Occipital lobe (tissue), 1 donor: ENCODE measurements at regions not wholly inside any gene's neighbourhood (a gene's known extent, or its start where the extent isn't known, plus 50 kb on each side); places are given as distances from the start of the nearest gene placed in this dataset.
"Not testable (repeated sequence)": the region's sequence is repeated elsewhere in the genome, so short reads cannot be mapped to it uniquely, and the experiment has no call there.

Experiments used
- DNase-seq: peaks from one replicate; lab custom pipeline; 2025; lab: John Stamatoyannopoulos, UW

DNA sequence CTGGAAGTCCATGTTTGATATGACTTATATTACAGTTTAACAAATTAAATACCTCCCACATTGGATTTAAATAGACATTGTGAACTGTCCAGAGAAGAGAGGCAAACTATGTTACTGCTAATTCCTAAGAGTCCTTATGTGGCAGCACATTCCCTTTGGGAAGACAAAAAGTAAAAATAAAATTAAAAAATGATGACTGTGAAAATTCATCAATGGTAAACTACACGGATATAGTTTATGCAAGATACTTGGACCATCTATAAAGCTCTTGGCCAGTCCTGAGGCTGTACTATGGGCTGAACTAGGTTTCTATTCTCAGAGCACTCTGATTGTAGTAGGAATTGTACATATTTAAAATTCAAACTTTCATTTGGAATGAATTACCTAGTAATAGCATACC, 206.4 kb downstream of the LRRK2 start:
- DNase-seq, result no peak

DNA sequence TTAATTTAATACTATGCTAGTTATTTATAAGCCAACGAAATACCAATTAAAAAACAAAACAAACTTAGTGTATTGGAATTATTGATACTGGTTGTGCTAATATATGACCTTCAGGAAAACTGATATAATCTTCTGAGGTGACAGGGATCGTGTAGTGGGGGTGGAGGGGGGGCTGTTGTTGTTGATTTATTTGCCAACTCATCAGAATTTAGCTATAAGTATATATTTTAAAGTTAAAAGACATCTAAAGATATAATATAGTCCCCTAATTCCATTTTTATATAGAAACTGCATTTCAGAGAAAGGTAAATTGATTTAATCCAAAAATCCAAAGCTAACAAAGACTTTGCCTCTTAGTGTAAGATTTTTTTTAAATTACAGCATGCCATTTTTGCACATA, 210.5 kb downstream of the LRRK2 start:
- DNase-seq, result no peak

GRCh38 chr12:40435951-40436350, 211.2 kb downstream of the LRRK2 start:
- no peak for DNase-seq

GRCh38 chr12:40436564-40436963, 211.8 kb downstream of the LRRK2 start:
- no peak for DNase-seq

DNA sequence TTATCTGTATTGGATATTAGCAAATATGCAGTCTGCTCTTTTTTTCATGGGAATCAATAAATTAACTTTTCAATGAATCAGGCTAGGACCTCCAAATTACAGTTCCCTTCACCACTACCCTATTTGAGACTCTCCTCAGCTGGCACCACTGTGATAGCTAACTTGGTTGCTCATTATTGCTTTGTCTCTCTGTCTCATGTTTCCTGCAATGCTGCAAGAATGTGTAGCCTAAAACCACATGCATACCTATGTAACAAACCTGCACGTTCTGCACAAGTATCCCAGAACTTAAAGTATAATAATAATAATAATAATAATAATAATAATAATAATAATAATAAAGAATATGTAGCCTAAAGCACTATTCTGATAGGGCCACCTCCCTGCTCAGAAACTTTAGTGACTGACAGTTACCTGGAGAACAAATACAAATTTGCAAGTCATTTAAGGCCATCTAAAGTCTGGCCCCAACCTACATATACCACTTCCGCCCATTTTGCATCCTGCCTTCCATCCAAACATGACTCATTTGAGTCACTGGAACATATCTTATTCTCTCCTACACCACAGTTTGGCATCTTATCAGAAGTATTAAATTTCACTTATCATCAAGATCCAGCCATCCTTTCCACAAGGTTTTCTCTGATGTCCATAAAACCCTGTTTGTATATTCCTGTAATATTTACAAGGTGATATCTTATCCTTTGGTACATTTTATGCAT, 215.1 kb downstream of the LRRK2 start:
- no peak for DNase-seq

GRCh38 chr12:40444174-40444573, 219.4 kb downstream of the LRRK2 start:
- no peak for DNase-seq

GRCh38 chr12:40446385-40446784, 221.6 kb downstream of the LRRK2 start:
- no peak for DNase-seq

DNA sequence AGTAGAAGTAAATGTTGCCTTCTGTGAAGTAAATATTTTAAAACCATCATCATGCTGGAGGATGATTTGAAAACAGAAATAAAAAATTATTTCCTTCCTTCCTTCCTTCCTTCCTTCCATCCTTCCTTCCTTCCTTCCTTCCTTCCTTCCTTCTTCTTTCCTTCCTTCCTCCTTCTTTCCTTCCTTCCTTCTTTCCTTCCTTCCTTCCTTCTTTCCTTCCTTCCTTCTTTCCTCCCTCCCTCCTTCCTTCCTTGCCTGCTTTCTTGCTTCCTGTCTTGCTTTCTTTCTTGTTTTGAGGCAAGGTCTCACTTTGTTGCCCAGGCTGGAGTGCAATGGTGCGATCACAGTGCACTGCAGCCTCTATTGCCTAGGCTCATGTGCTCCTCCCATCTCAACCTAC, 223.7 kb downstream of the LRRK2 start:
- DNase-seq, result not testable (repeated sequence)

DNA sequence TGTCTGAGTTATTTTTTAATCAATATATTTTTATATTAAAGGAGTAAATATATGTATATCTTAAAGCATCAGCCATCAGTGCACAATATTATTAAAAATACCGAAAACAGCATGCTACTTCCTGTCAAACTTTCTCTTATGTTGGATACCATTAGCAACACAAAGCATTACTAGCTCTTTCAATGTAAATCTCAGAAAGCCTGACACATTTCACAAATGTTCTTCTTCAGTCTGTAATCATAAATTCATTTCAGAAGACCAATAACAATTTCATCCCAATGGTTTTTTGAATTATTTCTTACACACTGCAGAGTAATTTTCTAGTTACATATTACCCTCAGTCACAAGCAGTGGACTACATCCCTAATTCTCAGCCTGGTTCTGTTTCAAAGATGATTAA, 226.9 kb downstream of the LRRK2 start:
- DNase-seq, result no peak

DNA sequence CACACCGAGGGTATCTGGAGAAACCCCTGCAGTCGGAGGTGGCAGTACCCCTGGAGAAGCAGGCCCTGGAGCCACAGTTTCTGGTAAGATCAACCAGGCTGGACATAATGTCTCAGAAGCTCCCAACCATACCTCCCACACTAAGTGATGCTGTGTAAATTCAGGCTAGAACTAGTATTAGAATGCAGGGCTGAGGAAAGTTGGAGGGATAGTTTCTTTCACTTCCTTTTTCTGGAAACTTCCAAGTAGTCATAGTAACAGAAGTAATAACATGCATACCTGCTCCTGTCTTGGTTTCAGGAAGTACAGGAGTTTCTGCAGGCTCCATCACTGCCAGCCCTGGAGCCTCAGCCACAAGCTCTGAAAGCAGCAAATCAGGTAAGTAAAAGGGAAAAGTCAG, 228.1 kb upstream of the CNTN1 start:
- DNase-seq, result no peak

GRCh38 chr12:40469736-40470135, 222.5 kb upstream of the CNTN1 start:
- no peak for DNase-seq

DNA sequence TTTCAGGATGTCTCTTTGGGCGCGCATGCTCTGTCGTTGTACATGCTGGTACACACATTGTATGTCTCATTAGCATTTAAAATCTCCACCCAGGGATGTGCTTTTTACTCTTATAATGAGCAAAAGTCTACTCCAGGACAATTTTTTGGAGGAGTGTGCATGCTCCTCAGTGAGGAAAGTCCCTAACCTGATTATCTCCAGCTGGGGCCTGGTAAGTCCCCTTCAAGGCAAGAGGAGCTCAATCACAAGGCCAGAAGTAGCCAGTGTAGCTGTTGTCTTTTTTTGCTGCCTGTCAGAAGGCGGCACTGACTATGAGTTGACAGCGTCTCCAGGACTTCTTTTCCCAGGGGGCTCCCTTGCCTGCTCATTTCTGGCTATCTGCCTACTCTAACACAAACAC, 218.3 kb upstream of the CNTN1 start:
- DNase-seq, result no peak

- DNase-seq, result no peak
Observed at GRCh38 chr12:40474630-40475029, 217.6 kb upstream of the CNTN1 start.

DNA sequence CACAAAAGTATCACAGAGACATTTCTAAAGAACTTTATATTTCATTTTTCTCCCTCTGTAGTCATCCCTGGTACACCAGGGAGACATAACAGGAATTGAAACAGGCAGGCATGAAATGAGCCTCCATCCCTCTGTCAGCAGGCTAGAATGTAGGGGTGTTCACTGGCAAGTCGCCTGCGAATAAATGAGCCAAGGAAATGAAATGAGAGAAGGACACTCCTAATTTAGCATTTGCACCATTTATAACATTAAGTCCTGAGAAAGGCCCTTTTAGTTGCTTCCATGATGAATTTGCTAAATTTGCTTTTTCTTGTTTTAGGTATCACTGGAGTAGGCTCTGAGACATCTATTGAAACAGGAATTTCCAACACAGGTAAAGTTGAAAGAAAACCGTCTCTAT, 192.4 kb upstream of the CNTN1 start:
- no peak for DNase-seq

DNA sequence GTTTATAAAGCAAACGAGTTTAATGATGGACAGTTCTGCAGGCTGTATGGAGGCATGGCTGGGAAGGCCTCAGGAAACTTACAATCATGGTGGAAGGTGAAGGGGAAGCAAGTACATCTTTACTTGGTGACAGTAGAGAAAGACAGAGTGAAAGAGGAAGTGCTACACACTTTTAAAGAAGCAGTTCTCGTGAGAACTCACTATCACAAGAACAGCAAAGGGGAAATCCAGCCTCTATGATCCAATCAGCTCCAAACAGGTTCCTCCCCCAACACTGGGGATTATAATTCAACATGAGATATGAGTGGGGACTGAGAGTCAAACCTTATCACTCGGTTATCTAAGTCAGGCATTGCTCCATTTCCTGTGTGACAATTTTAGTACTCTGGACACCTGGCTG, 189.9 kb upstream of the CNTN1 start:
- DNase-seq, result no peak

GRCh38 chr12:40505327-40505726, 186.9 kb upstream of the CNTN1 start:
- no peak for DNase-seq

DNA sequence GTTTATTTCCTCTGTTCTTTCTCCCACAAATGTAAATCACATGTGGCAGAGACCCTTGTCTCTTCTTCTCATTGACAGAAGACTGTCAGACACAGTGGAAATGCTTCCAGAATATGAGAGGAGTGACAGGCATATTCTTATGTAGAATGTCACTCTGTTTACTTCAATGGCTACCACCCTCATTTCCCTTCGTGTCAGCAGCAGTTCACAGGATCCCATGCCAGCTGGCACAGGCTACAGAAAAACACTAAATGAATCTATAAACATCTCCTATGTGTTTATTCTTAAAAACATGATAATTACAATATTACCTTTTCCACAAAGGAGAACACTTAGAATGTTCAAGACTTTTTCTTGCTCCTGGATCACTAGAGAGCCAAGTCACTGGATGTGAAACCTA, 183.8 kb upstream of the CNTN1 start:
- DNase-seq, result no peak

DNA sequence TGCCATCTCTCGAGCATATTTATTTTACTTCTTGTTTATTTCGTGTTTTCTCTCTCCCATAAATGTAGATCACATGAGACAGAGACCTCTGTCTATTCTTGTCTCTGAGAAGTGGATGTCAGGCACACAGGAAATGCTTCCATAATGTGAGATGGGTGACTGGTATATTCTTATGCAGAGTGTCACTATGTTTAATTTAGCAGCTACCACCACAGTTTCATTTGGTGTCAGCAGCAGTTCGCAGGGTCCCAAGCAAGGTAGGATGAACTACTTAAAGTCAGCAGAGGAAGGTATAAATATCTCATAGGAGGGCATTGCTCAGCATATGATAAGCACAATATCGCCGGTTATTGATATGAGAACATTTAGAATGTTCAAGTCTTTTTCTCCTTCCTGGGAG, 180.9 kb upstream of the CNTN1 start:
- DNase-seq, result no peak

GRCh38 chr12:40515041-40515816, 177.0 kb upstream of the CNTN1 start:
- DNase-seq, result no peak

DNA sequence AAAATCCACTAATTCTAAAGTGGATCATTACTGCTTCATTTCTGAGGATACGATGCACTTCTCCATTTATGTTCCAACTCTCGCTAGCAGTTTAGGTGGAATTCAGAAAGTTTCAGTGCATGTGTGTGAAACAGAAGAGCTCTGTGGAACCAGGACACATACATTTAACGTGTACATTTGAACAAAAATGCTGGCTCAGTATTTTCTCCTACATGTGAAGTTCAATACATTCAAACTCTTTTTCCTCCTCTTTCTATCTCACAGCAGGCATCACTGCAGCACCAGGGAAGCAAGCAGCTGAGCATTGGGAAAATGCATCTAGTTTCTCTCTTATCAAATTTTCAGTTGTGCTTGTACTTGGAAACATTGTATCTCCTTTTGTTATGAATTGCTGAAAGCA, 169.4 kb upstream of the CNTN1 start:
- no peak for DNase-seq

- DNase-seq, result no peak
Observed at GRCh38 chr12:40525054-40525453, 167.2 kb upstream of the CNTN1 start.

- no peak for DNase-seq
Observed at GRCh38 chr12:40534828-40535227, 157.4 kb upstream of the CNTN1 start.

GRCh38 chr12:40551466-40551865, 140.8 kb upstream of the CNTN1 start:
- no peak for DNase-seq
